CD4-positive, CD25-positive, alpha-beta regulatory T cell (primary cell): ENCODE measurements at regions not wholly inside any gene's neighbourhood (a gene's known extent, or its start where the extent isn't known, plus 50 kb on each side); places are given as distances from the start of the nearest gene placed in this dataset.

Experiments used
- ATAC-seq, 2 donors: fragments of 150-1000 bp; cut with Tn5 transposase; one replicate each; pipeline ENCODE4 v1.10.0; 2021; ENCODE audit warnings: low read depth in 2 of 2, moderate number of reproducible peaks in 2 of 2, moderate library complexity in 1 of 2
- DNase-seq, 3 donors: peaks; one replicate each; pipeline versions ENCODE4 v3.0.0 to v3.0.0-alpha.2; 2012 to 2022; ENCODE audit warnings: mixed read lengths in 1 of 3
- H3K27ac ChIP-seq: one replicate; pipeline ENCODE4 v1.7.0; 2013; ENCODE audit warnings: mild to moderate bottlenecking, low read length; ENCODE audit not compliant: insufficient read depth, poor library complexity, severe bottlenecking
- H3K27me3 ChIP-seq: one replicate; pipeline ENCODE4 v1.7.0; 2013; ENCODE audit warnings: low read length; ENCODE audit not compliant: control insufficient read depth, insufficient read depth
- H3K36me3 ChIP-seq: one replicate; pipeline ENCODE4 v1.7.0; 2013; ENCODE audit warnings: mild to moderate bottlenecking, low read length, moderate library complexity; ENCODE audit not compliant: control insufficient read depth, insufficient read depth
- H3K4me1 ChIP-seq: 2 replicates; pipeline ENCODE4 v1.7.0; 2013; ENCODE audit warnings: mild to moderate bottlenecking, low read length; ENCODE audit not compliant: insufficient read depth, control insufficient read depth, poor library complexity, severe bottlenecking
- H3K4me3 ChIP-seq: one replicate; pipeline ENCODE4 v1.7.0; 2013; ENCODE audit warnings: low read depth, mild to moderate bottlenecking, low read length, moderate library complexity
- H3K9me3 ChIP-seq, 2 experiments: 1 replicate in 1 of 2; 2 replicates in 1 of 2; pipeline ENCODE4 v1.7.0; 2013; ENCODE audit warnings: low read length in 2 of 2, mild to moderate bottlenecking in 1 of 2, moderate library complexity in 1 of 2; ENCODE audit not compliant: control insufficient read depth in 2 of 2
- H3K27ac Mint-ChIP-seq, 3 donors: one replicate each; pipeline ENCODE4 v1.8.0; 2020 to 2022; ENCODE audit warnings: mild to moderate bottlenecking in 3 of 3, mixed read lengths in 3 of 3, moderate library complexity in 2 of 3
- H3K27me3 Mint-ChIP-seq: one replicate; pipeline ENCODE4 v1.8.0; 2022; ENCODE audit warnings: mild to moderate bottlenecking, mixed read lengths
- H3K36me3 Mint-ChIP-seq: one replicate; pipeline ENCODE4 v1.8.0; 2020; ENCODE audit warnings: mixed read lengths
- H3K4me1 Mint-ChIP-seq, 4 donors: one replicate each; pipeline ENCODE4 v1.8.0; 2020 to 2022; ENCODE audit warnings: mixed read lengths in 4 of 4, mild to moderate bottlenecking in 1 of 4
- H3K4me3 Mint-ChIP-seq, 4 donors: one replicate each; pipeline ENCODE4 v1.8.0; 2020 to 2022; ENCODE audit warnings: mild to moderate bottlenecking in 4 of 4, mixed read lengths in 4 of 4, moderate library complexity in 3 of 4
- H3K9me3 Mint-ChIP-seq, 7 donors: one replicate each; pipeline ENCODE4 v1.8.0; 2020 to 2022; ENCODE audit warnings: mixed read lengths in 7 of 7, mild to moderate bottlenecking in 3 of 7, moderate library complexity in 2 of 7

DNA sequence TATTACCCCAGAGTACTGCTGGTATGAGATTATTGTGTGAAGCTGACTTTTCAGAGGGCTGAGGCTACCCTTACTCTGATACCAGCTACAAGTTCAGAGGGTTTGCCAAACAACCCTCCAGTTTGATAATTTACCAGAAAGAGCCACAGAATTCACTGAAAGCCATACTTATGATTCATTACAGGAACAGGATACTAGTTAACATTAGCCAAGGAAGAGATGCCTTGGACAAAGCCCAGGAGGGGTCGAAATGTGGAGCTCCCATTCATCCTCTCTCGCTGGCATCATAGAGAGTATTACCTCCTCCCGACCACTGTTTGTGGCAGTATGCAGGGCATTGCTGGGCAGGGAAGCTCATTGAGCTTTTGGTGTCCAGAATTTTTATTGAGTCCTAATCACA is 364.3 kb downstream of the KCNRG start:
- Histone ChIP-seq H3K27ac (no peak overlapping the region), H3K4me1 (no peaks in the 10 kb centered on the region), H3K27me3 (peaks cover 2% of the 10 kb centered on the region), H3K4me3 (no peak overlapping the region), H3K36me3 (no peaks in the 10 kb centered on the region), H3K9me3 (peaks cover 16 to 29% of the 10 kb centered on the region in 2 experiments)
- no peak overlapping the region for H3K27ac Mint-ChIP-seq
- no peak for DNase-seq
- H3K4me1 Mint-ChIP-seq: peaks cover 0 to 21% (median 3%) of the 10 kb centered on the region in 4 donors
- peaks cover 6% of the 10 kb centered on the region for H3K27me3 Mint-ChIP-seq
- H3K9me3 Mint-ChIP-seq: peaks cover 1 to 19% (median 9%) of the 10 kb centered on the region in 7 donors
- H3K36me3 Mint-ChIP-seq: peaks cover 9% of the 10 kb centered on the region
- no peak overlapping the region for H3K4me3 Mint-ChIP-seq
- ATAC-seq: no peak

DNA sequence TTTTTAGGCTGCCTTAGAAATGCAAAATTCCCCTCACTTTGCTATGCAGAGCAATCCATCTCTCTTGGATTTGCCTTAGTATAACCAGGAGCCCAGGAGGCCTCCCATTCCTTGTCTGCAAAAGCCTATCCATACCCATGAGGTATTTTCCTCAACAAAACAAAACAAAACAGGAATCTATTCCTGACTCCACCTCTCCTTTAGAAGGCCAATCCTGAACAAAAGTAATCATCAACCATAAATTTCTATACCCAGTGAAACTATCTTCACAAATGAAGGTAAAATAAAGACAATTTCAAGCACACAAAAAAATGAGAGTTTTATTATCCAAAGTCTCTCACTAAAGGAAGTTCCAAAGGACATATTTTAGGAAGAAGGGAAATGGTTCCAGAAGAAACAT is 365.7 kb downstream of the KCNRG start:
- ATAC-seq (no peak), DNase-seq (no peak)
- Histone ChIP-seq H3K4me3 (no peak overlapping the region), H3K27ac (no peak overlapping the region), H3K36me3 (no peaks in the 10 kb centered on the region), H3K4me1 (no peaks in the 10 kb centered on the region), H3K27me3 (peaks cover 2% of the 10 kb centered on the region), H3K9me3 (peaks cover 16 to 29% of the 10 kb centered on the region in 2 experiments)
- peaks cover 0 to 19% (median 7%) of the 10 kb centered on the region in 4 donors for H3K4me1 Mint-ChIP-seq
- H3K36me3 Mint-ChIP-seq: peaks cover 9% of the 10 kb centered on the region
- H3K27me3 Mint-ChIP-seq: peaks cover 6% of the 10 kb centered on the region
- H3K4me3 Mint-ChIP-seq: no peak overlapping the region
- peaks cover 1 to 19% (median 9%) of the 10 kb centered on the region in 7 donors for H3K9me3 Mint-ChIP-seq
- no peak overlapping the region for H3K27ac Mint-ChIP-seq

DNA sequence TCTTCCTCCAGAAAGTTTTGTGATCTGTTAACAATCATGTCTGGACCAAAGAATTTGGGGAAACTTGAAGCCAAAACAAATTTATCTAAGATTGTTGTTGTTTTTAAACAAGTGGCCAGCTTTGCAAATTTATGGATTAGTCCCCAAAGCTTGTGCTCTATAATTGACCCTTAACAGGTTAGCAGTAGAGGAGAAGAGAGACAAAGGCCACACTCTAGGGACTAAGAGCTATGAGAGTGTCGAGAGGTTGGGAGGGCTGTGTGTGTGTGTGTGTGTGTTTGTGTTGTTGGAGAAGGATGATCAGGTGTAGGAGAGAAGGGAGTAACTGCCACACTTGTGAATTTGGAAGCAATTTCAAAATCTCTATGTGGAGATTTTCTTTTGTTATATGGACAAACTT is 367.3 kb downstream of the KCNRG start:
- Histone ChIP-seq H3K4me3 (no peak overlapping the region), H3K4me1 (no peaks in the 10 kb centered on the region), H3K27ac (no peak overlapping the region), H3K36me3 (no peaks in the 10 kb centered on the region), H3K9me3 (peaks cover 16 to 29% of the 10 kb centered on the region in 2 experiments), H3K27me3 (peaks cover 2% of the 10 kb centered on the region)
- Mint-ChIP-seq H3K4me1 (peaks cover 4 to 19% (median 9%) of the 10 kb centered on the region in 4 donors), H3K27ac (no peak overlapping the region), H3K4me3 (no peak overlapping the region), H3K27me3 (peaks cover 6% of the 10 kb centered on the region), H3K36me3 (peaks cover 9% of the 10 kb centered on the region), H3K9me3 (peaks cover 1 to 19% (median 9%) of the 10 kb centered on the region in 7 donors)
- DNase-seq (no peak), ATAC-seq (no peak)

DNA sequence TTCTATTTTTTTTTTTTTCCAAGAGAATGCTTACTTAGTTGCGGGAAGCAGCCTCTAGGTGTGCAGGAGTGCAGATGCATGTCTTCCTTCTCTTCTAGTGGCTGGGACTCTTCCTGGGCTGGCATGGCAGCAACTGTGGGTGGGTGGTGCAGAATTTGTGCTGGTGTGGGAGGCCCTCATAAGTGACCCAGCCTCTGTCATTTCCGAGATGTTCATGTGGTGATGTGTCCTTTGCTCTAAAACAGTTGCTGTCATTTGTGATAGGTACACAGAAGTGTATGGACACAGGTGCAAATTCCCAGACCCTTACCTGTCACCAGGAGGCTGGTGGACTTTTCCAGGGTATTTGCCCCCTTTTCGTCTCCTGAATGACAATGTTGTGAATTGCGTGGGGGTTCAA is 367.7 kb downstream of the KCNRG start:
- Histone ChIP-seq H3K4me1 (no peaks in the 10 kb centered on the region), H3K36me3 (no peaks in the 10 kb centered on the region), H3K9me3 (peaks cover 16 to 29% of the 10 kb centered on the region in 2 experiments), H3K4me3 (no peak overlapping the region), H3K27me3 (peaks cover 2% of the 10 kb centered on the region), H3K27ac (no peak overlapping the region)
- H3K27me3 Mint-ChIP-seq: peaks cover 6% of the 10 kb centered on the region
- no peak overlapping the region for H3K4me3 Mint-ChIP-seq
- DNase-seq: no peak
- peaks cover 4 to 18% (median 9%) of the 10 kb centered on the region in 4 donors for H3K4me1 Mint-ChIP-seq
- no peak overlapping the region for H3K27ac Mint-ChIP-seq
- ATAC-seq: no peak
- H3K9me3 Mint-ChIP-seq: peaks cover 1 to 19% (median 9%) of the 10 kb centered on the region in 7 donors
- H3K36me3 Mint-ChIP-seq: peaks cover 9% of the 10 kb centered on the region

DNA sequence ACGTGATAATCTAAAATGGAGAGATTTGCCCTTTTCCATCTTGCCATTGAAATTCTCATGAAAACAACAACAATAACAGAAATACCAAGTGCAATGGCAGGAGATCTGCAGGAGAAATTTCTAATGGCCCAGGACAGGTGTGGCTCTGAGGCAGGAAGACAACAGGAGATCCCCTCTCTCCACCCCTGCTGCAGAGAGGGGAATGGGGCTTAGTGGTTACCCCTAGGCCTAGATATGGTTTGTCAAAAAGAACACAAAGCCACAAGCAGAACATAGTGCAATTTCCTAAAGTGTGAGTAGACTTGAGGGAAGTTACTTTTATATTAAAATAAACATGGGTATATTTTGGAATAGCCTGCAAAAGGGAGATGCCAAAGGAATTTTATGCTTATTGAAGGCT is 369.5 kb downstream of the KCNRG start:
- Histone ChIP-seq H3K27me3 (peaks cover 1% of the 10 kb centered on the region), H3K27ac (no peak overlapping the region), H3K4me1 (no peaks in the 10 kb centered on the region), H3K9me3 (peaks cover 16 to 24% of the 10 kb centered on the region in 2 experiments), H3K36me3 (no peaks in the 10 kb centered on the region), H3K4me3 (no peak overlapping the region)
- Mint-ChIP-seq H3K27ac (no peak overlapping the region), H3K36me3 (peaks cover 9% of the 10 kb centered on the region), H3K27me3 (peaks cover 6% of the 10 kb centered on the region), H3K4me3 (no peak overlapping the region), H3K9me3 (peaks cover 1 to 19% (median 9%) of the 10 kb centered on the region in 7 donors), H3K4me1 (peaks cover 4 to 13% (median 7%) of the 10 kb centered on the region in 4 donors)
- ATAC-seq (no peak), DNase-seq (no peak)

DNA sequence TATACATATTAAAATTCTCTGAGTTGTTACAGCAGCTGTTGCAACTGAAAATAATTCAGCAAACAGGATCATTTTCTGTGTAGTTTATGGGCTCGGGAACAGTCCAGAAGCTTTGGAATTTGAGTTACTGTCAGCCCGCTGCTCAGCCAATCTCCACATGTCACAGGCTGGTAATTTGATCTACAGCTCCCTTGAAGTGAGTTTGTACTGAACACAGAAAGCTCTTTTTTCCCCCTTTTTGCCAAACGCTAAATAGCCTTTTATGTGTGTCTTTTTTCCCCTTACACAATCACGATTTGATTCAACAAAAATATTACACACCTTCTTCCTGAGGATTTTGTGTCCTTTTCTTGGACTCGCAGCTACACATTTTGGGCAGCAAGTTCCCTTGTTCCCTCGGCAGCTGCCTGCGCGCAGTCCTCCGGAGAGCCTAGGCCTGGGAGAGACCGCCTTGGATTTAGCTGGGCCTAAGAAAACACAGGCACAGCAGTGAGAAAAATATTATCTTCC is 371.4 kb downstream of the KCNRG start:
- DNase-seq: no peak
- H3K4me1 Mint-ChIP-seq: peaks cover 4 to 13% (median 7%) of the 10 kb centered on the region in 4 donors
- H3K36me3 ChIP-seq: no peaks in the 10 kb centered on the region
- no peak overlapping the region for H3K4me3 ChIP-seq
- H3K27ac ChIP-seq: no peak overlapping the region
- no peaks in the 10 kb centered on the region for H3K27me3 ChIP-seq
- no peak for ATAC-seq
- H3K4me3 Mint-ChIP-seq: no peak overlapping the region
- H3K27ac Mint-ChIP-seq: no peak overlapping the region
- peaks cover under 1 to 6% of the 10 kb centered on the region in 2 experiments for H3K9me3 ChIP-seq
- H3K4me1 ChIP-seq: no peaks in the 10 kb centered on the region
- peaks cover 0 to 7% (median 4%) of the 10 kb centered on the region in 7 donors for H3K9me3 Mint-ChIP-seq
- no peaks in the 10 kb centered on the region for H3K36me3 Mint-ChIP-seq
- H3K27me3 Mint-ChIP-seq: peaks cover 6% of the 10 kb centered on the region

DNA sequence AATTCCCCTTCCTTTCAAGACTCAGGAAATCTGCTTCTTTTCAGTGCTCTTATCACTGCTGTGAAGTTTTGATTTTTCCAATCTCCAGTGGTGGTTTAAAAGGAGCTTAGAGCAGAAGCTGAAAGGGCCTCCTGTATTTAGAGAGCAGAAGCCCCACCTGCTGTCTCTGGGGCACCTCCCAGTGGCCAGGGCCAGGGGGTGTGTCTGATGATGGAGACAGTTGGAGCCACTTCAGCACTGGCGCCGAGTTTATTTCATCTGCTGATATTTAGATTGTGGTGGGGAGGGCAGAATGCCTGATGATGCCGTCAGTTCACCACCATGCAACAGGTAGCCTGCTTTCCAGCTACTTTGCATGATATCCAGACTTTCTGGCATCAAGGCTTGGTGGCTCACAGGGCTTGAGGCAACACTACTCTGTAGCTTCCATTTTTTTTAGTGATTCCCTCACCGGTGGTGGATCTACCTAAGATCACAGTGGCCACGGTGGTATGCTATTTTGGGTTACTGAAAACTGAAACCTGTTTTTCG is 371.9 kb downstream of the KCNRG start:
- Mint-ChIP-seq H3K27me3 (peaks cover 6% of the 10 kb centered on the region), H3K4me3 (no peak overlapping the region), H3K9me3 (peaks cover 0 to 4% (median 1%) of the 10 kb centered on the region in 7 donors), H3K4me1 (peaks cover 4 to 13% (median 7%) of the 10 kb centered on the region in 4 donors), H3K36me3 (no peaks in the 10 kb centered on the region), H3K27ac (no peak overlapping the region)
- Histone ChIP-seq H3K27ac (no peak overlapping the region), H3K36me3 (no peaks in the 10 kb centered on the region), H3K27me3 (no peaks in the 10 kb centered on the region), H3K9me3 (peaks cover 0 to under 1% of the 10 kb centered on the region in 2 experiments), H3K4me3 (no peak overlapping the region), H3K4me1 (no peaks in the 10 kb centered on the region)
- peak; percentile 67 to 71 for ATAC-seq
- peak; percentile 11 to 47 (median 38) for DNase-seq

DNA sequence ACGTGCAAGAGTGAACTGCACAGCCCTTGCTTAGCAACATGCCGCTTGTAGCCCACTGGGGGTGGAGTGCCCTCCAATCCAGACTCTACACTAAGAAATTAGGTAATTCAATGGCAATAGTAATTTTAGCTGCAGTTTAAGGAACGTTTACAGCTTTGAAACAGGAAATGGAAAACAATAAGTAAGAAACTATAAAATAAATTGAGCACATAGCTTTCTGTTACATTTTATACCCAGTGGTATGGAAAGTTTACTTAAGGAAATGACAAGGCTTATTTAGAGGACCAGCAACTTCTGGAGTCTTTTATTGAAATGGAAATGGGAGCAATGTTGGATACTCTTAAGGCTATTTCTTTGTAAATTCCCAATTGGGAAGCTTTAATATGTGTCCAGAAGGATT is 373.2 kb downstream of the KCNRG start:
- Mint-ChIP-seq H3K27ac (no peak overlapping the region), H3K4me1 (peaks cover 4 to 11% (median 7%) of the 10 kb centered on the region in 4 donors), H3K4me3 (no peak overlapping the region), H3K9me3 (peaks cover 0 to 4% (median 0%) of the 10 kb centered on the region in 7 donors), H3K27me3 (no peaks in the 10 kb centered on the region), H3K36me3 (no peaks in the 10 kb centered on the region)
- DNase-seq: no peak
- Histone ChIP-seq H3K9me3 (no peaks in the 10 kb centered on the region), H3K27ac (no peak overlapping the region), H3K36me3 (no peaks in the 10 kb centered on the region), H3K27me3 (no peaks in the 10 kb centered on the region), H3K4me1 (no peaks in the 10 kb centered on the region), H3K4me3 (no peak overlapping the region)
- no peak for ATAC-seq
